Mucosa of stomach (tissue), 1 donor: ENCODE measurements at regions not wholly inside any gene's neighbourhood (a gene's known extent, or its start where the extent isn't known, plus 50 kb on each side); places are given as distances from the start of the nearest gene placed in this dataset.

Experiments used
- H3K27me3 ChIP-seq: one replicate; pipeline ENCODE4 v1.7.0; 2013; ENCODE audit warnings: mild to moderate bottlenecking, low read length; ENCODE audit not compliant: control insufficient read depth, insufficient read depth
- H3K36me3 ChIP-seq: one replicate; pipeline ENCODE4 v1.7.0; 2013; ENCODE audit warnings: low read length; ENCODE audit not compliant: control insufficient read depth, insufficient read depth
- H3K4me1 ChIP-seq: one replicate; pipeline ENCODE4 v1.7.0; 2013; ENCODE audit warnings: mild to moderate bottlenecking, low read length; ENCODE audit not compliant: control insufficient read depth, insufficient read depth
- H3K4me3 ChIP-seq: one replicate; pipeline ENCODE4 v1.7.0; 2013; ENCODE audit warnings: low read length
- H3K9ac ChIP-seq: one replicate; pipeline ENCODE4 v1.7.0; 2013; ENCODE audit warnings: mild to moderate bottlenecking, low read length, moderate library complexity
- H3K9me3 ChIP-seq: one replicate; pipeline ENCODE4 v1.7.0; 2013; ENCODE audit warnings: mild to moderate bottlenecking, low read length, moderate library complexity; ENCODE audit not compliant: control insufficient read depth
- donor health status: Pancreatic carcinoma.

- H3K4me1 ChIP-seq, result peaks cover 15% of the 10 kb centered on the region
- no peaks in the 10 kb centered on the region for H3K27me3 ChIP-seq
- H3K36me3 ChIP-seq, result no peaks in the 10 kb centered on the region
- H3K9ac ChIP-seq, result no peak overlapping the region
- no peaks in the 10 kb centered on the region for H3K9me3 ChIP-seq
- no peak overlapping the region for H3K4me3 ChIP-seq
Observed at GRCh38 chr12:11559626-11560340, 89.7 kb upstream of the ETV6 start.

GRCh38 chr12:11561411-11561810 is 88.1 kb upstream of the ETV6 start:
- H3K9me3 ChIP-seq, result no peaks in the 10 kb centered on the region
- no peaks in the 10 kb centered on the region for H3K36me3 ChIP-seq
- no peak overlapping the region for H3K4me3 ChIP-seq
- H3K4me1 ChIP-seq, result peaks cover 7% of the 10 kb centered on the region
- no peaks in the 10 kb centered on the region for H3K27me3 ChIP-seq
- H3K9ac ChIP-seq, result no peak overlapping the region

- Histone ChIP-seq H3K9ac (no peak overlapping the region), H3K4me1 (no peaks in the 10 kb centered on the region), H3K27me3 (no peaks in the 10 kb centered on the region), H3K4me3 (no peak overlapping the region), H3K36me3 (no peaks in the 10 kb centered on the region), H3K9me3 (no peaks in the 10 kb centered on the region)
Observed at GRCh38 chr12:11563785-11564739, 85.4 kb upstream of the ETV6 start.

GRCh38 chr12:11564984-11565651 is 84.4 kb upstream of the ETV6 start:
- H3K36me3 ChIP-seq, result no peaks in the 10 kb centered on the region
- no peaks in the 10 kb centered on the region for H3K4me1 ChIP-seq
- H3K9me3 ChIP-seq, result no peaks in the 10 kb centered on the region
- H3K27me3 ChIP-seq, result no peaks in the 10 kb centered on the region
- H3K9ac ChIP-seq, result no peak overlapping the region
- no peak overlapping the region for H3K4me3 ChIP-seq

GRCh38 chr12:11565752-11566151 is 83.7 kb upstream of the ETV6 start:
- H3K9ac ChIP-seq, result no peak overlapping the region
- H3K27me3 ChIP-seq, result no peaks in the 10 kb centered on the region
- H3K36me3 ChIP-seq, result no peaks in the 10 kb centered on the region
- H3K4me3 ChIP-seq, result no peak overlapping the region
- no peaks in the 10 kb centered on the region for H3K4me1 ChIP-seq
- no peaks in the 10 kb centered on the region for H3K9me3 ChIP-seq

- H3K9me3 ChIP-seq, result no peaks in the 10 kb centered on the region
- H3K27me3 ChIP-seq, result no peaks in the 10 kb centered on the region
- no peaks in the 10 kb centered on the region for H3K36me3 ChIP-seq
- no peak overlapping the region for H3K9ac ChIP-seq
- no peak overlapping the region for H3K4me3 ChIP-seq
- no peaks in the 10 kb centered on the region for H3K4me1 ChIP-seq
Observed at GRCh38 chr12:11568155-11568761, 81.2 kb upstream of the ETV6 start.

GRCh38 chr12:11568762-11569478 is 80.6 kb upstream of the ETV6 start:
- H3K4me1 ChIP-seq, result no peaks in the 10 kb centered on the region
- no peak overlapping the region for H3K9ac ChIP-seq

GRCh38 chr12:11569716-11570115 is 79.8 kb upstream of the ETV6 start:
- H3K27me3 ChIP-seq, result no peaks in the 10 kb centered on the region
- H3K9ac ChIP-seq, result no peak overlapping the region
- no peaks in the 10 kb centered on the region for H3K9me3 ChIP-seq
- H3K4me3 ChIP-seq, result no peak overlapping the region
- H3K4me1 ChIP-seq, result no peaks in the 10 kb centered on the region
- H3K36me3 ChIP-seq, result no peaks in the 10 kb centered on the region

More at GRCh38 chr12:11568762-11569478, 80.6 kb upstream of the ETV6 start:
- H3K27me3 ChIP-seq, result no peaks in the 10 kb centered on the region
- H3K36me3 ChIP-seq, result no peaks in the 10 kb centered on the region
- no peak overlapping the region for H3K4me3 ChIP-seq
- H3K9me3 ChIP-seq, result no peaks in the 10 kb centered on the region

- no peak overlapping the region for H3K4me3 ChIP-seq
Observed at GRCh38 chr12:11573880-11574279, 75.6 kb upstream of the ETV6 start.

GRCh38 chr12:11576104-11576503 is 73.4 kb upstream of the ETV6 start:
- no peaks in the 10 kb centered on the region for H3K27me3 ChIP-seq

More at GRCh38 chr12:11573880-11574279, 75.6 kb upstream of the ETV6 start:
- Histone ChIP-seq H3K9ac (no peak overlapping the region), H3K36me3 (no peaks in the 10 kb centered on the region), H3K27me3 (no peaks in the 10 kb centered on the region), H3K9me3 (no peaks in the 10 kb centered on the region), H3K4me1 (no peaks in the 10 kb centered on the region)

GRCh38 chr12:11577658-11578260 is 71.7 kb upstream of the ETV6 start:
- peaks cover 6% of the 10 kb centered on the region for H3K4me1 ChIP-seq
- no peak overlapping the region for H3K4me3 ChIP-seq
- no peaks in the 10 kb centered on the region for H3K9me3 ChIP-seq
- no peaks in the 10 kb centered on the region for H3K27me3 ChIP-seq
- no peak overlapping the region for H3K9ac ChIP-seq
- no peaks in the 10 kb centered on the region for H3K36me3 ChIP-seq

More at GRCh38 chr12:11576104-11576503, 73.4 kb upstream of the ETV6 start:
- H3K9ac ChIP-seq, result no peak overlapping the region
- H3K4me1 ChIP-seq, result peaks cover 6% of the 10 kb centered on the region
- no peaks in the 10 kb centered on the region for H3K9me3 ChIP-seq
- no peaks in the 10 kb centered on the region for H3K36me3 ChIP-seq
- no peak overlapping the region for H3K4me3 ChIP-seq
